ENCODE measurements at regions not wholly inside any gene's neighbourhood (a gene's known extent, or its start where the extent isn't known, plus 50 kb on each side); places are given as distances from the start of the nearest gene placed in this dataset.

- 33 to 84% methylated on average over 1 to 2 of the region's 2 CpGs for WGBS, 2 donors (ENCODE audit: low coverage in 1 of 2)
- in situ Hi-C loops (cut with MboI; ENCODE audit: low pct_ligation_motif_present in 1 of 4, low pct_unique_long_range_greater_than_20kb in 1 of 4, low sequenced_read_pairs in 3 of 4) = no loop called here
- Histone ChIP-seq H3K9me3 (no peaks in the 10 kb centered on the region), H3K4me1 (peaks cover 0 to 4% (median 2%) of the 10 kb centered on the region in 4 donors), H3K4me3 (no peak overlapping the region), H3K27ac (no peak overlapping the region), H3K27me3 (no peaks in the 10 kb centered on the region), H3K36me3 (no peaks in the 10 kb centered on the region)
- no peak for DNase-seq
- TF ChIP-seq POLR2A (IDR thresholded peaks at IDR 0.05) (no peak), POLR2AphosphoS5 (IDR thresholded peaks at IDR 0.05) (no peak), EP300 (IDR thresholded peaks at IDR 0.05; ENCODE audit: low read depth) (no peak)
- intact Hi-C loops (cut with DNase I; ENCODE audit: low total_unique reads) = loop anchor here (10.0 kb wide), 1 partner anchor 50 kb away; no protein-coding TSS in a partner anchor
These were observed 437.2 kb upstream of the ID2 start for GRCh38 chr2:8244639-8245038.

GRCh38 chr2:8246137-8246536, 435.7 kb upstream of the ID2 start:
- intact Hi-C loops (cut with DNase I; ENCODE audit: low total_unique reads) (loop anchor here (2.0 to 10.0 kb wide), 2 partner anchors 49 to 145 kb away; no protein-coding TSS in a partner anchor), in situ Hi-C loops (cut with MboI; ENCODE audit: low pct_ligation_motif_present in 1 of 4, low pct_unique_long_range_greater_than_20kb in 1 of 4, low sequenced_read_pairs in 3 of 4) (no loop called here)
- WGBS, 2 donors (ENCODE audit: low coverage in 1 of 2) = 97% methylated on average over 3 of the region's 3 CpGs; no CpG with 5 or more reads in 1 of the 2 donors
- H3K9me3 ChIP-seq = no peaks in the 10 kb centered on the region
- no peak overlapping the region for H3K4me3 ChIP-seq
- H3K4me1 ChIP-seq = no peaks in the 10 kb centered on the region
- no peak overlapping the region for H3K27ac ChIP-seq
- no peak for TF ChIP-seq CTCF (IDR thresholded peaks at IDR 0.05)
- no peak for TF ChIP-seq POLR2A (IDR thresholded peaks at IDR 0.05)
- TF ChIP-seq POLR2AphosphoS5 (IDR thresholded peaks at IDR 0.05) = no peak
- TF ChIP-seq EP300 (IDR thresholded peaks at IDR 0.05; ENCODE audit: low read depth) = no peak
- no peak for DNase-seq
- H3K36me3 ChIP-seq = no peaks in the 10 kb centered on the region
- no peaks in the 10 kb centered on the region for H3K27me3 ChIP-seq

- intact Hi-C loops (cut with DNase I; ENCODE audit: low total_unique reads) = loop anchor here (2.0 to 10.0 kb wide), 2 partner anchors 47 to 143 kb away; no protein-coding TSS in a partner anchor
These were observed 433.8 kb upstream of the ID2 start for GRCh38 chr2:8247905-8248622.

GRCh38 chr2:8248623-8248957, 433.3 kb upstream of the ID2 start:
- no peak overlapping the region for H3K27ac ChIP-seq
- no peaks in the 10 kb centered on the region for H3K9me3 ChIP-seq
- intact Hi-C loops (cut with DNase I; ENCODE audit: low total_unique reads) = loop anchor here (10.0 kb wide), 1 partner anchor 46 kb away; no protein-coding TSS in a partner anchor
- no peaks in the 10 kb centered on the region for H3K36me3 ChIP-seq
- H3K4me3 ChIP-seq = no peak overlapping the region
- TF ChIP-seq EP300 (IDR thresholded peaks at IDR 0.05; ENCODE audit: low read depth) = no peak
- TF ChIP-seq POLR2A (IDR thresholded peaks at IDR 0.05) = no peak
- TF ChIP-seq POLR2AphosphoS5 (IDR thresholded peaks at IDR 0.05) = no peak
- no peak for TF ChIP-seq CTCF (IDR thresholded peaks at IDR 0.05)
- no peaks in the 10 kb centered on the region for H3K27me3 ChIP-seq
- no peak for DNase-seq
- no peaks in the 10 kb centered on the region for H3K4me1 ChIP-seq
- in situ Hi-C loops (cut with MboI; ENCODE audit: low pct_ligation_motif_present in 1 of 4, low pct_unique_long_range_greater_than_20kb in 1 of 4, low sequenced_read_pairs in 3 of 4) = no loop called here
- 61 to 100% methylated on average over 2 of the region's 2 CpGs for WGBS, 2 donors (ENCODE audit: low coverage in 1 of 2)

More at GRCh38 chr2:8247905-8248622, 433.8 kb upstream of the ID2 start:
- in situ Hi-C loops (cut with MboI; ENCODE audit: low pct_ligation_motif_present in 1 of 4, low pct_unique_long_range_greater_than_20kb in 1 of 4, low sequenced_read_pairs in 3 of 4) = no loop called here
- H3K4me3 ChIP-seq = no peak overlapping the region
- H3K9me3 ChIP-seq = no peaks in the 10 kb centered on the region
- DNase-seq = no peak
- 64 to 72% methylated on average over 6 to 11 of the region's 11 CpGs for WGBS, 2 donors (ENCODE audit: low coverage in 1 of 2)
- H3K4me1 ChIP-seq = no peaks in the 10 kb centered on the region
- no peaks in the 10 kb centered on the region for H3K36me3 ChIP-seq
- no peak overlapping the region for H3K27ac ChIP-seq
- H3K27me3 ChIP-seq = no peaks in the 10 kb centered on the region
- no peak for TF ChIP-seq CTCF (IDR thresholded peaks at IDR 0.05)
- no peak for TF ChIP-seq POLR2AphosphoS5 (IDR thresholded peaks at IDR 0.05)
